IPS-18c (cell line): ENCODE measurements at regions not wholly inside any gene's neighbourhood (a gene's known extent, or its start where the extent isn't known, plus 50 kb on each side); places are given as distances from the start of the nearest gene placed in this dataset.

ENCODE experiments used
- H3K4me3 ChIP-seq: 2 replicates; pipeline ENCODE4 v1.7.0; 2013; ENCODE audit warnings: low read depth, mild to moderate bottlenecking, low read length, moderate library complexity; ENCODE audit not compliant: insufficient read depth
- H3K9me3 ChIP-seq: one replicate; pipeline ENCODE4 v1.6.1; 2013; ENCODE audit warnings: mild to moderate bottlenecking, low read length, moderate library complexity; ENCODE audit not compliant: control insufficient read depth, insufficient read depth

- Histone ChIP-seq H3K9me3 (no peaks in the 10 kb centered on the region), H3K4me3 (no peak overlapping the region)
These were observed 199.9 kb upstream of the SOX4 start for GRCh38 chr6:21393441-21394165.

- no peaks in the 10 kb centered on the region for H3K9me3 ChIP-seq
- H3K4me3 ChIP-seq: no peak overlapping the region
These were observed 198.4 kb upstream of the SOX4 start for GRCh38 chr6:21395121-21395520.

- Histone ChIP-seq H3K4me3 (no peak overlapping the region), H3K9me3 (no peaks in the 10 kb centered on the region)
These were observed 197.2 kb upstream of the SOX4 start for GRCh38 chr6:21396313-21396712.

- Histone ChIP-seq H3K4me3 (no peak overlapping the region), H3K9me3 (no peaks in the 10 kb centered on the region)
These were observed 194.7 kb upstream of the SOX4 start for GRCh38 chr6:21398741-21399325.

GRCh38 chr6:21402368-21402767, 191.2 kb upstream of the SOX4 start:
- H3K9me3 ChIP-seq: no peaks in the 10 kb centered on the region
- H3K4me3 ChIP-seq: no peak overlapping the region

GRCh38 chr6:21404577-21404976, 189.0 kb upstream of the SOX4 start:
- Histone ChIP-seq H3K9me3 (no peaks in the 10 kb centered on the region), H3K4me3 (no peak overlapping the region)

- no peak overlapping the region for H3K4me3 ChIP-seq
- no peaks in the 10 kb centered on the region for H3K9me3 ChIP-seq
These were observed 187.2 kb upstream of the SOX4 start for GRCh38 chr6:21406316-21406715.

- no peak overlapping the region for H3K4me3 ChIP-seq
- no peaks in the 10 kb centered on the region for H3K9me3 ChIP-seq
These were observed 184.3 kb upstream of the SOX4 start for GRCh38 chr6:21409231-21409630.

GRCh38 chr6:21413428-21413827, 180.1 kb upstream of the SOX4 start:
- H3K9me3 ChIP-seq: no peaks in the 10 kb centered on the region
- no peak overlapping the region for H3K4me3 ChIP-seq

GRCh38 chr6:21414065-21414464, 179.5 kb upstream of the SOX4 start:
- Histone ChIP-seq H3K9me3 (no peaks in the 10 kb centered on the region), H3K4me3 (no peak overlapping the region)

GRCh38 chr6:21420146-21420878, 173.2 kb upstream of the SOX4 start:
- Histone ChIP-seq H3K9me3 (no peaks in the 10 kb centered on the region), H3K4me3 (no peak overlapping the region)

GRCh38 chr6:21420926-21421325, 172.6 kb upstream of the SOX4 start:
- no peaks in the 10 kb centered on the region for H3K9me3 ChIP-seq
- no peak overlapping the region for H3K4me3 ChIP-seq

- H3K4me3 ChIP-seq: no peak overlapping the region
- no peaks in the 10 kb centered on the region for H3K9me3 ChIP-seq
These were observed 170.3 kb upstream of the SOX4 start for GRCh38 chr6:21423106-21423854.

- H3K4me3 ChIP-seq: no peak overlapping the region
- no peaks in the 10 kb centered on the region for H3K9me3 ChIP-seq
These were observed 166.6 kb upstream of the SOX4 start for GRCh38 chr6:21426841-21427490.

GRCh38 chr6:21429291-21429690, 164.3 kb upstream of the SOX4 start:
- H3K9me3 ChIP-seq: no peaks in the 10 kb centered on the region

GRCh38 chr6:21431526-21431925, 162.0 kb upstream of the SOX4 start:
- H3K9me3 ChIP-seq: no peaks in the 10 kb centered on the region
- H3K4me3 ChIP-seq: no peak overlapping the region

More at GRCh38 chr6:21429291-21429690, 164.3 kb upstream of the SOX4 start:
- H3K4me3 ChIP-seq: no peak overlapping the region

- Histone ChIP-seq H3K9me3 (no peaks in the 10 kb centered on the region), H3K4me3 (no peak overlapping the region)
These were observed 156.9 kb upstream of the SOX4 start for GRCh38 chr6:21436625-21437024.
